ENCODE measurements at regions not wholly inside any gene's neighbourhood (a gene's known extent, or its start where the extent isn't known, plus 50 kb on each side); places are given as distances from the start of the nearest gene placed in this dataset.

DNA sequence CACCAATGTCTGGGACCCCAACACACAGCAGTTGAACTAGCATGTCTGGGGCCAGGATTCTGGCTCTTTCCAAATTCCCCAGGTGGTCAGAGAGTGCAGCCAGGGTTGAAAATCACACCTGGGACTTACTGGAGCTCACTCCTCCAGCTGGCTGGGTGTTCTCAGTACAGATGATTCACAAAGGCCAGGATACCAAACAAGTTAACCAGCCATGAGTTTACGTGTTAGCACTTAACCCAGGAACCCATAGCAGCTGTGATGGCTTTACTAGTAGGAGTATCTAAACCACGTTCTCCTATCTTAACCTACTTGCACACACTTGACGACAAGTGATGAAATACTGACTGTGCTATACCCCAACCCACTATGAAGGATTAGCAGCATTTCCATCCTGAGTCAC, 222.8 kb downstream of the FBXO15 start:
- Histone ChIP-seq H3K9me3 (no peaks in the 10 kb centered on the region), H3K36me3 (no peaks in the 10 kb centered on the region), H3K4me3 (no peak overlapping the region), H3K4me1 (no peaks in the 10 kb centered on the region), H3K27ac (no peak overlapping the region), H3K27me3 (no peaks in the 10 kb centered on the region)
- TF ChIP-seq, protein P1, sequence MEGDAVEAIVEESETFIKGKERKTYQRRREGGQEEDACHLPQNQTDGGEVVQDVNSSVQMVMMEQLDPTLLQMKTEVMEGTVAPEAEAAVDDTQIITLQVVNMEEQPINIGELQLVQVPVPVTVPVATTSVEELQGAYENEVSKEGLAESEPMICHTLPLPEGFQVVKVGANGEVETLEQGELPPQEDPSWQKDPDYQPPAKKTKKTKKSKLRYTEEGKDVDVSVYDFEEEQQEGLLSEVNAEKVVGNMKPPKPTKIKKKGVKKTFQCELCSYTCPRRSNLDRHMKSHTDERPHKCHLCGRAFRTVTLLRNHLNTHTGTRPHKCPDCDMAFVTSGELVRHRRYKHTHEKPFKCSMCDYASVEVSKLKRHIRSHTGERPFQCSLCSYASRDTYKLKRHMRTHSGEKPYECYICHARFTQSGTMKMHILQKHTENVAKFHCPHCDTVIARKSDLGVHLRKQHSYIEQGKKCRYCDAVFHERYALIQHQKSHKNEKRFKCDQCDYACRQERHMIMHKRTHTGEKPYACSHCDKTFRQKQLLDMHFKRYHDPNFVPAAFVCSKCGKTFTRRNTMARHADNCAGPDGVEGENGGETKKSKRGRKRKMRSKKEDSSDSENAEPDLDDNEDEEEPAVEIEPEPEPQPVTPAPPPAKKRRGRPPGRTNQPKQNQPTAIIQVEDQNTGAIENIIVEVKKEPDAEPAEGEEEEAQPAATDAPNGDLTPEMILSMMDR (IDR thresholded peaks at IDR 0.05), result no peak
- TF ChIP-seq EP300 (IDR thresholded peaks at IDR 0.05; ENCODE audit: low read depth) (no peak), POLR2AphosphoS5 (IDR thresholded peaks at IDR 0.05) (no peak)
- 91% methylated on average over 3 of the region's 3 CpGs; no CpG with 5 or more reads in 1 of the 2 donors for WGBS, 2 donors (ENCODE audit: low coverage in 1 of 2)
- in situ Hi-C loops (cut with MboI; ENCODE audit: low pct_ligation_motif_present in 1 of 4, low pct_unique_long_range_greater_than_20kb in 1 of 4, low sequenced_read_pairs in 3 of 4) (loop anchor here in 1 of 4 donors (25.0 kb wide), 1 partner anchor 88 kb away; no protein-coding TSS in a partner anchor), intact Hi-C loops (cut with DNase I; ENCODE audit: low total_unique reads) (loop anchor here (5.0 kb wide), 1 partner anchor 1193 kb away; no protein-coding TSS in a partner anchor)
- DNase-seq, result no peak

GRCh38 chr18:73924307-73924706, 223.3 kb downstream of the FBXO15 start:
- Histone ChIP-seq H3K27me3 (no peaks in the 10 kb centered on the region), H3K36me3 (no peaks in the 10 kb centered on the region), H3K27ac (no peak overlapping the region), H3K9me3 (no peaks in the 10 kb centered on the region), H3K4me3 (no peak overlapping the region), H3K4me1 (no peaks in the 10 kb centered on the region)
- 94 to 96% methylated on average over 4 of the region's 4 CpGs for WGBS, 2 donors (ENCODE audit: low coverage in 1 of 2)
- DNase-seq, result no peak
- intact Hi-C loops (cut with DNase I; ENCODE audit: low total_unique reads), result no loop called here
- TF ChIP-seq POLR2AphosphoS5 (IDR thresholded peaks at IDR 0.05), result no peak
- no peak for TF ChIP-seq EP300 (IDR thresholded peaks at IDR 0.05; ENCODE audit: low read depth)
- TF ChIP-seq, protein P1 (IDR thresholded peaks at IDR 0.05), result no peak
- TF ChIP-seq POLR2A (IDR thresholded peaks at IDR 0.05), result no peak
- in situ Hi-C loops (cut with MboI; ENCODE audit: low pct_ligation_motif_present in 1 of 4, low pct_unique_long_range_greater_than_20kb in 1 of 4, low sequenced_read_pairs in 3 of 4), result no loop called here

- Histone ChIP-seq H3K4me3 (no peak overlapping the region), H3K4me1 (no peaks in the 10 kb centered on the region), H3K27ac (no peak overlapping the region), H3K9me3 (no peaks in the 10 kb centered on the region), H3K36me3 (no peaks in the 10 kb centered on the region), H3K27me3 (no peaks in the 10 kb centered on the region)
- in situ Hi-C loops (cut with MboI; ENCODE audit: low pct_ligation_motif_present in 1 of 4, low pct_unique_long_range_greater_than_20kb in 1 of 4, low sequenced_read_pairs in 3 of 4), result no loop called here
- intact Hi-C loops (cut with DNase I; ENCODE audit: low total_unique reads), result no loop called here
- 67 to 81% methylated on average over 1 to 3 of the region's 3 CpGs for WGBS, 2 donors (ENCODE audit: low coverage in 1 of 2)
- TF ChIP-seq POLR2AphosphoS5 (IDR thresholded peaks at IDR 0.05) (no peak), EP300 (IDR thresholded peaks at IDR 0.05; ENCODE audit: low read depth) (no peak), POLR2A (IDR thresholded peaks at IDR 0.05) (no peak)
- TF ChIP-seq, protein P1 (IDR thresholded peaks at IDR 0.05), result no peak
- no peak for DNase-seq
Measured at GRCh38 chr18:73923866-73924265, 223.8 kb downstream of the FBXO15 start.

GRCh38 chr18:73920033-73920432, 227.6 kb downstream of the FBXO15 start:
- DNase-seq, result no peak
- no peak for TF ChIP-seq POLR2AphosphoS5 (IDR thresholded peaks at IDR 0.05)
- TF ChIP-seq EP300 (IDR thresholded peaks at IDR 0.05; ENCODE audit: low read depth), result no peak
- TF ChIP-seq, protein P1 (IDR thresholded peaks at IDR 0.05), result no peak
- no peak for TF ChIP-seq POLR2A (IDR thresholded peaks at IDR 0.05)
- intact Hi-C loops (cut with DNase I; ENCODE audit: low total_unique reads) (no loop called here), in situ Hi-C loops (cut with MboI; ENCODE audit: low pct_ligation_motif_present in 1 of 4, low pct_unique_long_range_greater_than_20kb in 1 of 4, low sequenced_read_pairs in 3 of 4) (no loop called here)
- no peaks in the 10 kb centered on the region for H3K36me3 ChIP-seq
- 46 to 79% methylated on average over 2 of the region's 2 CpGs for WGBS, 2 donors (ENCODE audit: low coverage in 1 of 2)
- no peak overlapping the region for H3K4me3 ChIP-seq
- no peaks in the 10 kb centered on the region for H3K27me3 ChIP-seq
- no peak overlapping the region for H3K27ac ChIP-seq
- no peaks in the 10 kb centered on the region for H3K9me3 ChIP-seq
- no peaks in the 10 kb centered on the region for H3K4me1 ChIP-seq

Data from transverse colon (tissue), 4 donors.